ENCODE measurements at regions not wholly inside any gene's neighbourhood (a gene's known extent, or its start where the extent isn't known, plus 50 kb on each side); places are given as distances from the start of the nearest gene placed in this dataset.

GRCh38 chr13:30110301-30111070, 196.9 kb downstream of the KATNAL1 start:
- Histone ChIP-seq H4K20me1 (replicated peaks; ENCODE audit: control insufficient read depth, insufficient read depth, low read length) (no peaks in the 10 kb centered on the region), H3K36me3 (ENCODE audit: control insufficient read depth, insufficient read depth, low read length) (no peaks in the 10 kb centered on the region), H3K79me2 (ENCODE audit: control insufficient read depth, insufficient read depth, low read length) (no peaks in the 10 kb centered on the region), H3K9me3 (replicated peaks; ENCODE audit: control insufficient read depth, insufficient read depth, low read depth, low read length) (no peaks in the 10 kb centered on the region), H3K27me3 (ENCODE audit: control insufficient read depth in 2 of 2, insufficient read depth in 2 of 2, low read length in 2 of 2) (peaks cover 3 to 32% of the 10 kb centered on the region in 2 experiments), H2AFZ (ENCODE audit: low read depth, low read length) (no peak overlapping the region), H3K27ac (ENCODE audit: extremely low read depth, low read depth, low read length) (no peak overlapping the region), H3K4me3 (no peak overlapping the region), H3K4me1 (replicated peaks in 1 of 2; ENCODE audit: control insufficient read depth in 2 of 2, insufficient read depth in 2 of 2, low read length in 2 of 2) (peaks cover 5 to 9% of the 10 kb centered on the region in 2 experiments; a peak in 4 of 5 replicates), H3K9me1 (ENCODE audit: control insufficient read depth, insufficient read depth, low read length) (no peaks in the 10 kb centered on the region), H3K4me2 (ENCODE audit: insufficient read depth, low read length) (no peak overlapping the region), H3K9ac (ENCODE audit: insufficient read depth in 1 of 2, low read depth in 2 of 2, low read length in 2 of 2) (no peak overlapping the region)
- no peak for FAIRE-seq
- POLR2A ChIA-PET = interaction anchor here (0.7 to 1.1 kb wide), 2 partner anchors 33 to 83 kb away, joined by 3 read pairs; no protein-coding TSS in a partner anchor
- DNase-seq (ENCODE audit: extremely low read depth in 1 of 4, low spot score in 3 of 4) = no peak
- CTCF ChIA-PET (ENCODE audit: low intra/inter-chr PET ratio) = no interaction called here
- BruUV-seq (replicated peaks) = no TSS peak
- TF ChIP-seq BCL6 (CRISPR knock-in tag; IDR thresholded peaks at IDR 0.05) = no peak
- no peak for TF ChIP-seq CBX1 (IDR thresholded peaks at IDR 0.05; ENCODE audit: low read depth)
- no peak for TF ChIP-seq ZBED1 (IDR thresholded peaks at IDR 0.05)
- TF ChIP-seq TOE1 (IDR thresholded peaks at IDR 0.05; ENCODE audit: borderline replicate concordance) = no peak
- TF ChIP-seq TOE1 (CRISPR knock-in tag; IDR thresholded peaks at IDR 0.05; ENCODE audit: borderline replicate concordance, low read depth) = no peak
- TF ChIP-seq BRCA1 (IDR thresholded peaks at IDR 0.05) = no peak
- no peak for TF ChIP-seq BRCA1 (CRISPR knock-in tag; IDR thresholded peaks at IDR 0.05)
- no peak for TF ChIP-seq FOXP1 (CRISPR knock-in tag; IDR thresholded peaks at IDR 0.05)
- TF ChIP-seq ZNF511 (CRISPR knock-in tag; IDR thresholded peaks at IDR 0.05) = no peak
- TF ChIP-seq GABPB2 (CRISPR knock-in tag; conservative IDR thresholded peaks at IDR 0.05) = no peak
- no peak for TF ChIP-seq HNRNPL (IDR thresholded peaks at IDR 0.05; ENCODE audit: low read depth, low read length)
- TF ChIP-seq SNIP1 (IDR thresholded peaks at IDR 0.05; ENCODE audit: low read depth) = no peak
- TF ChIP-seq ZNF830 (CRISPR knock-in tag; IDR thresholded peaks at IDR 0.05) = no peak
- no peak for TF ChIP-seq HLTF (IDR thresholded peaks at IDR 0.05)
- TF ChIP-seq HDAC1 (IDR thresholded peaks at IDR 0.05) = no peak
- ATAC-seq = no peak
- intact Hi-C loops (cut with micrococcal nuclease) = loop anchor here (5.0 to 10.0 kb wide), 2 partner anchors 146 to 263 kb away; no protein-coding TSS in a partner anchor
- 3% methylated on average over 10 of the region's 11 CpGs for WGBS (ENCODE audit: insufficient coverage, low coverage, missing lambda C conversion rate)
- in situ Hi-C loops (cut with MboI) = loop anchor here (10.0 kb wide), 1 partner anchor 336 kb away; no protein-coding TSS in a partner anchor
